ENCODE measurements at regions not wholly inside any gene's neighbourhood (a gene's known extent, or its start where the extent isn't known, plus 50 kb on each side); places are given as distances from the start of the nearest gene placed in this dataset.
"Not testable (repeated sequence)": the region's sequence is repeated elsewhere in the genome, so short reads cannot be mapped to it uniquely, and the experiment has no call there.

DNA sequence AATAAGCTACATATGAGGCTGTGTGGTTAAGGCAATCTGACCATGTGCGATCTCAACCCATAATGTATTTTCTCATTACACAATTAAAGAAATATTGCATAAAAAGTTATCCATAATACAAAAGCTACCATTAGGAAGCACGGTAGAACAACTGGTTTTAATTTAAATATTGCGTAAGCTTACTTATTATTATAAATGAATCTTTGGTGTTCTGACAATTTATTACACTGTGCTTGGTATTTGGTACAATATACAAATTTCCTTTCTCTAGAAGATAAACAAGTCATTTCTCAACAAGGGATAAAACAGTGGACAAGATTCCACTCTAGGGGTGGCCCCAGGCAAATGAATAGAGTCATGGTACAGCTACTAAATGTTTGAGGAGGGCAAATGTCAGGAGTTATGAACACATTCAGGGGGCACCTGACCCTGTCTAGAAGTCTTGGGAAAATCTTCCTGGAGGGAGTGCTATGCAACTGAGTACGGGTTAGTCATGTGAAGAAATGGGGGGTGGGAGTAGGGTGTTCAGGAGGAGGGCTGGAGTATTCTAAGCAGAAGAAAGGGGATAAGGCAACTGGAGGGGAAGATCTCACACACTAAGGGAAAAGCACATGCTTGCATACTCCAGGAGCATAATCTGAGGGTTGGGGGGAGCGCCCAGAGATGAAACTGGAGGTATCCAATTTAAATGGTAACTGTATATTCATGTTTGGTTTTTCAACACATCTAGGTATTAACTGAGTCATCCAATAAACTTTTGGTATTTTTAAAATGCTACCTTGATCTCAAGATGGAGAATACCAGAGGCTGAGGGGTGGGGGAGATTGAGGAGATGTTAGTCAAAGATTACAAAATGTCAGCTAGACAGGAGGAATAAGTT is 296.9 kb upstream of the SGK1 start:
- Histone ChIP-seq H3K4me3 (ENCODE audit: low read depth in 1 of 2, low read length in 2 of 2) (no peak overlapping the region), H3K27ac (ENCODE audit: low read length) (no peak overlapping the region), H3K4me1 (ENCODE audit: control insufficient read depth in 1 of 2, insufficient read depth in 2 of 2, low read length in 2 of 2) (no peaks in the 10 kb centered on the region), H3K27me3 (ENCODE audit: low read depth, low read length) (no peaks in the 10 kb centered on the region), H3K9me3 (ENCODE audit: control insufficient read depth in 1 of 2, low read length in 2 of 2) (no peaks in the 10 kb centered on the region), H3K36me3 (ENCODE audit: control insufficient read depth in 1 of 2, insufficient read depth in 2 of 2, low read length in 2 of 2) (no peaks in the 10 kb centered on the region)

GRCh38 chr6:134612128-134612527 is 294.2 kb upstream of the SGK1 start:
- not testable (repeated sequence) for H3K27me3 ChIP-seq (ENCODE audit: low read depth, low read length); H3K36me3 ChIP-seq (ENCODE audit: control insufficient read depth in 1 of 2, insufficient read depth in 2 of 2, low read length in 2 of 2); H3K4me1 ChIP-seq (ENCODE audit: control insufficient read depth in 1 of 2, insufficient read depth in 2 of 2, low read length in 2 of 2); H3K9me3 ChIP-seq (ENCODE audit: control insufficient read depth in 1 of 2, low read length in 2 of 2); H3K27ac ChIP-seq (ENCODE audit: low read length); H3K4me3 ChIP-seq (ENCODE audit: low read depth in 1 of 2, low read length in 2 of 2)

DNA sequence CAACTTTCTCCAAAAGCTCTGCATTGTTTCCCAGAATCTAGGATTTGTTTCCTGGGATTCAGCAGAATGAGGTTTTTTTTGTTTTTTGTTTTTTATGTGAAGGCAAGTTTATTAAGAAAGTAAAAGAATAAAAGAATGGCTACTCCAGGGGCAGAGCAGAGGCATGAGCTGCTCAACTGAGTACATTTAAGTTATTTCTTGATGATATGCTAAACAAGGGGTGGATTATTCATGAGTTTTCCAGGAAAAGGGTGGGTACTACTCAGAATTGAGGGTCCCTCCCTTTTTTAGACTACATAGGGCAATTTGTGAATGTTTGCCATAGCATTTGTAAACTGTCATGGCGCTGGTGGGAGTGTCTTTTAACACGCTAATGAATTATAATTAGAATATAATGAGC is 292.5 kb upstream of the SGK1 start:
- Histone ChIP-seq H3K36me3 (ENCODE audit: control insufficient read depth in 1 of 2, insufficient read depth in 2 of 2, low read length in 2 of 2) (no peaks in the 10 kb centered on the region), H3K27ac (ENCODE audit: low read length) (no peak overlapping the region), H3K9me3 (ENCODE audit: control insufficient read depth in 1 of 2, low read length in 2 of 2) (no peaks in the 10 kb centered on the region), H3K4me1 (ENCODE audit: control insufficient read depth in 1 of 2, insufficient read depth in 2 of 2, low read length in 2 of 2) (no peaks in the 10 kb centered on the region), H3K27me3 (ENCODE audit: low read depth, low read length) (no peaks in the 10 kb centered on the region), H3K4me3 (ENCODE audit: low read depth in 1 of 2, low read length in 2 of 2) (no peak overlapping the region)

DNA sequence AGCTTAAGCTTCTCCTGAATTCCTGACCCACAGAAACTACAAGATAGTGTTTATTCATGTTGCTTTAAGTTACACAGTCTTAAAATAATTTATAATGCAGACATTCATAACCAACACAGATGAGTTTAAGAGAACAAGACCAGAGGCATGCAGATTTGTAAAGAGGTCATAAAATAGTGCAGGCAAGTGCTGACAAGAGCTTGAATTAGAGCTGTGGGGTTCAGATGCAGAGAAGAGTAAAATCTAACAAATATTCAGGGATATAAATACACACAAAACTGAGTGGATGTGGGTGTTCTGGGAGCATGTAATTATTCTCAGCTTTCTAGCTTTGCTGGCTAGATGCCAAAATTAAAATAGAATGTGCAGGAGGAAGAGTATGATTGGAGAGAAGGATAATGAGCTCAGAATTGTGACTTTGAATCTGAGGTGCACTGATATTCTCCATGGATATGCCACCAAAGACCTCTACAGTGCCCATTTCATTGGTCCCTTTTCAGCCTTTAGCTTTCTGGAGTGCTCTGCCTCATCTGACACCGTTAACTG is 291.9 kb upstream of the SGK1 start:
- no peaks in the 10 kb centered on the region for H3K9me3 ChIP-seq (ENCODE audit: control insufficient read depth in 1 of 2, low read length in 2 of 2)
- no peaks in the 10 kb centered on the region for H3K27me3 ChIP-seq (ENCODE audit: low read depth, low read length)
- H3K4me1 ChIP-seq (ENCODE audit: control insufficient read depth in 1 of 2, insufficient read depth in 2 of 2, low read length in 2 of 2), result no peaks in the 10 kb centered on the region
- no peak overlapping the region for H3K4me3 ChIP-seq (ENCODE audit: low read depth in 1 of 2, low read length in 2 of 2)
- H3K36me3 ChIP-seq (ENCODE audit: control insufficient read depth in 1 of 2, insufficient read depth in 2 of 2, low read length in 2 of 2), result no peaks in the 10 kb centered on the region
- H3K27ac ChIP-seq (ENCODE audit: low read length), result no peak overlapping the region

GRCh38 chr6:134607411-134607810 is 289.5 kb upstream of the SGK1 start:
- Histone ChIP-seq H3K9me3 (ENCODE audit: control insufficient read depth in 1 of 2, low read length in 2 of 2) (no peaks in the 10 kb centered on the region), H3K36me3 (ENCODE audit: control insufficient read depth in 1 of 2, insufficient read depth in 2 of 2, low read length in 2 of 2) (no peaks in the 10 kb centered on the region), H3K4me3 (ENCODE audit: low read depth in 1 of 2, low read length in 2 of 2) (no peak overlapping the region), H3K4me1 (ENCODE audit: control insufficient read depth in 1 of 2, insufficient read depth in 2 of 2, low read length in 2 of 2) (no peaks in the 10 kb centered on the region), H3K27me3 (ENCODE audit: low read depth, low read length) (no peaks in the 10 kb centered on the region), H3K27ac (ENCODE audit: low read length) (no peak overlapping the region)

DNA sequence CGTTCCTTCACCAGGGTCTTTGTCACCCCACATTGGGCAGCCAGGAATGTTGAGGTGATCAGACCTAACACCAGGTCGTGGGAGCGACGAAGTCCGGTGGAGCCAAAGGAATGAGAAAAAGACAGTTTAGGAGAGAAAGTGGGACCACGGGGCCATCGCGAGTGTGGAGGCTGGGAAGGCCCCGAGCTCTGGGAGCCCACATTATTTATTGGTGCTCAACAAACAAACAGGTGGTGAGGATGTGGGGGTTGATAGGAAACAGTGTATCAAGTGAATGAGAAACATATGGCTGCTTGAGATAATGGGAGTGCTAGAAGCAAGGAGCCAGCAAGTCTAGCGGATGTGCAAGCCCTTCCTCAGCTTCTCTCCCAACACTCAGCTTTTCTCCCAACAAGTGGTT is 287.1 kb upstream of the SGK1 start:
- Histone ChIP-seq H3K4me1 (ENCODE audit: control insufficient read depth in 1 of 2, insufficient read depth in 2 of 2, low read length in 2 of 2) (no peaks in the 10 kb centered on the region), H3K27me3 (ENCODE audit: low read depth, low read length) (no peaks in the 10 kb centered on the region), H3K4me3 (ENCODE audit: low read depth in 1 of 2, low read length in 2 of 2) (no peak overlapping the region), H3K36me3 (ENCODE audit: control insufficient read depth in 1 of 2, insufficient read depth in 2 of 2, low read length in 2 of 2) (no peaks in the 10 kb centered on the region), H3K9me3 (ENCODE audit: control insufficient read depth in 1 of 2, low read length in 2 of 2) (peaks cover 0 to 7% of the 10 kb centered on the region in 2 donors), H3K27ac (ENCODE audit: low read length) (no peak overlapping the region)

- peaks cover 0 to 7% of the 10 kb centered on the region in 2 donors for H3K9me3 ChIP-seq (ENCODE audit: control insufficient read depth in 1 of 2, low read length in 2 of 2)
- H3K36me3 ChIP-seq (ENCODE audit: control insufficient read depth in 1 of 2, insufficient read depth in 2 of 2, low read length in 2 of 2), result no peaks in the 10 kb centered on the region
- no peaks in the 10 kb centered on the region for H3K4me1 ChIP-seq (ENCODE audit: control insufficient read depth in 1 of 2, insufficient read depth in 2 of 2, low read length in 2 of 2)
- no peak overlapping the region for H3K27ac ChIP-seq (ENCODE audit: low read length)
- H3K4me3 ChIP-seq (ENCODE audit: low read depth in 1 of 2, low read length in 2 of 2), result no peak overlapping the region
- no peaks in the 10 kb centered on the region for H3K27me3 ChIP-seq (ENCODE audit: low read depth, low read length)
These were observed 286.2 kb upstream of the SGK1 start for GRCh38 chr6:134604014-134604676.

DNA sequence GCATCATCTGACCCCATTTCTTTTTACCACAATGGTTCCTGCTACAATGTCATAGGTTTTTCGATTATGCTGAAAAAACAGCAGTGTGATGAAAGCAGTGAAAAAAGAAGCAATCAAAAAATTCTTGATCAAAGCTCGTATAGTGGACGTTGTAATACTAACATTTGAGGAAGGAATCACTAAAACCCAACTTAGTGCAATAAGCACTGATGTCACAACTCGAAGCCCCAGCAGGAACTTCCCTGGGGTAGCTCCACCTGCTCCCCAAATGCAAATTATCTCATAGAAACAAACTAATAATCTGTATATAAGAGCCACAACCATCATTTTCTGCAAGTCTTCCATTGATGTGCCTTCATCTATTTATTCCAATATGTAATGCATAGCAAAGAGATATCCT is 285.6 kb upstream of the SGK1 start:
- peaks cover 0 to 7% of the 10 kb centered on the region in 2 donors for H3K9me3 ChIP-seq (ENCODE audit: control insufficient read depth in 1 of 2, low read length in 2 of 2)
- H3K4me3 ChIP-seq (ENCODE audit: low read depth in 1 of 2, low read length in 2 of 2), result no peak overlapping the region
- no peaks in the 10 kb centered on the region for H3K36me3 ChIP-seq (ENCODE audit: control insufficient read depth in 1 of 2, insufficient read depth in 2 of 2, low read length in 2 of 2)
- H3K4me1 ChIP-seq (ENCODE audit: control insufficient read depth in 1 of 2, insufficient read depth in 2 of 2, low read length in 2 of 2), result no peaks in the 10 kb centered on the region
- no peaks in the 10 kb centered on the region for H3K27me3 ChIP-seq (ENCODE audit: low read depth, low read length)
- H3K27ac ChIP-seq (ENCODE audit: low read length), result no peak overlapping the region

DNA sequence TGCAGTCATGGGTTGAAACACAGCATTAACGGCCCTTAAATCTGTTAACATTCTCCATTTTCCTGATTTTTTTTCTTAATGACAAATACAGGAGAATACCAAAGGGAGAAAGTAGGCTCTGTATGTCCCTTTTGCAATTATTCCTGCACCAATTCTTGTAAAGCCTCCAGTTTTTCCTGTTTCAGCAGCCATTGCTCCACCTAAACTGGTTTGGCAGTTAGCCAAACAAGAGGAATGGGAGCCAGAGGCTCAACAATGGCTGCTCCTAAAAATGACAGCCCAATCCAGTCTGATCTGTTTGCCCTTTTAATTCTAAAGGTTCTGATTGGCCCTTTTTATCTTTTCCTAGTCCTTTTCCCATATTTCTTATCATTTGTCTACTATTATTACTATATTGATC is 284.2 kb upstream of the SGK1 start:
- no peaks in the 10 kb centered on the region for H3K36me3 ChIP-seq (ENCODE audit: control insufficient read depth in 1 of 2, insufficient read depth in 2 of 2, low read length in 2 of 2)
- H3K27me3 ChIP-seq (ENCODE audit: low read depth, low read length), result no peaks in the 10 kb centered on the region
- H3K27ac ChIP-seq (ENCODE audit: low read length), result no peak overlapping the region
- no peaks in the 10 kb centered on the region for H3K4me1 ChIP-seq (ENCODE audit: control insufficient read depth in 1 of 2, insufficient read depth in 2 of 2, low read length in 2 of 2)
- H3K4me3 ChIP-seq (ENCODE audit: low read depth in 1 of 2, low read length in 2 of 2), result no peak overlapping the region
- peaks cover 0 to 7% of the 10 kb centered on the region in 2 donors for H3K9me3 ChIP-seq (ENCODE audit: control insufficient read depth in 1 of 2, low read length in 2 of 2)

GRCh38 chr6:134600671-134601070 is 282.8 kb upstream of the SGK1 start:
- no peak overlapping the region for H3K4me3 ChIP-seq (ENCODE audit: low read depth in 1 of 2, low read length in 2 of 2)
- H3K9me3 ChIP-seq (ENCODE audit: control insufficient read depth in 1 of 2, low read length in 2 of 2), result peaks cover 0 to 7% of the 10 kb centered on the region in 2 donors
- no peaks in the 10 kb centered on the region for H3K4me1 ChIP-seq (ENCODE audit: control insufficient read depth in 1 of 2, insufficient read depth in 2 of 2, low read length in 2 of 2)
- no peaks in the 10 kb centered on the region for H3K36me3 ChIP-seq (ENCODE audit: control insufficient read depth in 1 of 2, insufficient read depth in 2 of 2, low read length in 2 of 2)
- no peak overlapping the region for H3K27ac ChIP-seq (ENCODE audit: low read length)
- no peaks in the 10 kb centered on the region for H3K27me3 ChIP-seq (ENCODE audit: low read depth, low read length)

DNA sequence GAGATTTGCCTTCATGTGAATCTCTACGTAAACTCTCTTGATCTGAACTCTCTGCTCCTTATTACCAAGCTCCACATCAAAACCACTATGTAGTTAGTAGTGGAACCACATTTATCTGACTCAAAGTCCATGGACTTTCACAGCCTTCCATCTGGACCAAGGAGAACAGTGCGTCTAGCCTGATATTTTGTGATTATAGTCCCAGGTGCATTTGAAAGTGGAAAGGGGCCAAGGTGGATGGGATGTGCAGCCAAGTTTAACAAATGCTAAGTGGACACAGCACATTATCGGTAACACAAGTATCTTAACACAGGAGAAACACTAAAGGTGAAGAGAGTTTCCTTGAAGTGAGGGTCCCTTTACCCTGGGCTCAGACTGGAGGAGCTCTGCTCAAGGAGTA is 281.2 kb upstream of the SGK1 start:
- Histone ChIP-seq H3K4me1 (ENCODE audit: control insufficient read depth in 1 of 2, insufficient read depth in 2 of 2, low read length in 2 of 2) (no peaks in the 10 kb centered on the region), H3K36me3 (ENCODE audit: control insufficient read depth in 1 of 2, insufficient read depth in 2 of 2, low read length in 2 of 2) (no peaks in the 10 kb centered on the region), H3K4me3 (ENCODE audit: low read depth in 1 of 2, low read length in 2 of 2) (no peak overlapping the region), H3K27me3 (ENCODE audit: low read depth, low read length) (no peaks in the 10 kb centered on the region), H3K9me3 (ENCODE audit: control insufficient read depth in 1 of 2, low read length in 2 of 2) (peaks cover 0 to 7% of the 10 kb centered on the region in 2 donors), H3K27ac (ENCODE audit: low read length) (no peak overlapping the region)
